Brain microvascular endothelial cell (primary cell): ENCODE measurements at regions not wholly inside any gene's neighbourhood (a gene's known extent, or its start where the extent isn't known, plus 50 kb on each side); places are given as distances from the start of the nearest gene placed in this dataset.

Experiments
- DNase-seq: peaks from one replicate; pipeline ENCODE4 v3.0.0-alpha.2; 2020
- H3K27ac ChIP-seq: fragments of 250-450 bp; sonication (Bioruptor Pico); 2 replicates; pipeline ENCODE4 v1.5.1; 2020; ENCODE audit warnings: mild to moderate bottlenecking, moderate library complexity
- H3K27me3 ChIP-seq: fragments of 250-450 bp; sonication (Bioruptor Pico); replicated peaks from 2 replicates; pipeline ENCODE4 v1.5.1; 2020; ENCODE audit warnings: mild to moderate bottlenecking
- H3K36me3 ChIP-seq: fragments of 250-450 bp; sonication (Bioruptor Pico); replicated peaks from 2 replicates; pipeline ENCODE4 v1.5.1; 2020; ENCODE audit warnings: mild to moderate bottlenecking
- H3K4me3 ChIP-seq: 2 replicates; pipeline ENCODE4 v1.5.1; 2011; ENCODE audit warnings: low read depth, mild to moderate bottlenecking, control low read depth, low read length, moderate library complexity
- in situ Hi-C: cut with HindIII; loops from 2 replicates; pipeline ENCODE4 v1.10.0; 2017; ENCODE audit warnings: low sequenced_read_pairs, low pct_ligation_motif_present
- TF ChIP-seq, protein P1 (sequence below): IDR thresholded peaks from 2 replicates; pipeline ENCODE4 v1.5.1; 2011; ENCODE audit warnings: low read depth, mild to moderate bottlenecking, moderate library complexity, low read length, control low read depth, inconsistent platforms; ENCODE audit errors: missing control alignments

DNA sequence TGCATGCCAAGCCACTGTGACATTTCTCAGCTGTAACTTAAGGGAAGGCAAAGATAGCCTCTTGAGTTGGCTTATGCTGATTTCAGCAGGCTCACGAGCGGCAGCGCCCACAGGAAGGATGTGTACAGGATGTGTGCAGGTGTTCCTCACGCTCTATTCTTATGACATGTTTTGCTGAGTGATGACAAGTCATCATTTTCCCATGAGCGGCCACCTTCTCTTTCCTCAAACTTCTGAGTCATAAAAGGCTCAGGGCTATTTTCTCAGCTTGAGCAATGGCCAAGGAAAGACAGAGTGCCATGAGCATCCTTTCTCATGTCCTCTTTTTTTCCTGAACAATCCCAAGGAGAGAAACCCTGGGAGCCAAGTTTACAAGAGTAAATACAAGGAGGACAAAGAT, 365.9 kb downstream of the PLK2 start:
- Histone ChIP-seq H3K4me3 (no peak overlapping the region), H3K27me3 (no peaks in the 10 kb centered on the region), H3K27ac (no peak overlapping the region), H3K36me3 (no peaks in the 10 kb centered on the region)
- no peak for DNase-seq
- in situ Hi-C loops, result no loop called here
- TF ChIP-seq, protein P1, sequence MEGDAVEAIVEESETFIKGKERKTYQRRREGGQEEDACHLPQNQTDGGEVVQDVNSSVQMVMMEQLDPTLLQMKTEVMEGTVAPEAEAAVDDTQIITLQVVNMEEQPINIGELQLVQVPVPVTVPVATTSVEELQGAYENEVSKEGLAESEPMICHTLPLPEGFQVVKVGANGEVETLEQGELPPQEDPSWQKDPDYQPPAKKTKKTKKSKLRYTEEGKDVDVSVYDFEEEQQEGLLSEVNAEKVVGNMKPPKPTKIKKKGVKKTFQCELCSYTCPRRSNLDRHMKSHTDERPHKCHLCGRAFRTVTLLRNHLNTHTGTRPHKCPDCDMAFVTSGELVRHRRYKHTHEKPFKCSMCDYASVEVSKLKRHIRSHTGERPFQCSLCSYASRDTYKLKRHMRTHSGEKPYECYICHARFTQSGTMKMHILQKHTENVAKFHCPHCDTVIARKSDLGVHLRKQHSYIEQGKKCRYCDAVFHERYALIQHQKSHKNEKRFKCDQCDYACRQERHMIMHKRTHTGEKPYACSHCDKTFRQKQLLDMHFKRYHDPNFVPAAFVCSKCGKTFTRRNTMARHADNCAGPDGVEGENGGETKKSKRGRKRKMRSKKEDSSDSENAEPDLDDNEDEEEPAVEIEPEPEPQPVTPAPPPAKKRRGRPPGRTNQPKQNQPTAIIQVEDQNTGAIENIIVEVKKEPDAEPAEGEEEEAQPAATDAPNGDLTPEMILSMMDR, result no peak

DNA sequence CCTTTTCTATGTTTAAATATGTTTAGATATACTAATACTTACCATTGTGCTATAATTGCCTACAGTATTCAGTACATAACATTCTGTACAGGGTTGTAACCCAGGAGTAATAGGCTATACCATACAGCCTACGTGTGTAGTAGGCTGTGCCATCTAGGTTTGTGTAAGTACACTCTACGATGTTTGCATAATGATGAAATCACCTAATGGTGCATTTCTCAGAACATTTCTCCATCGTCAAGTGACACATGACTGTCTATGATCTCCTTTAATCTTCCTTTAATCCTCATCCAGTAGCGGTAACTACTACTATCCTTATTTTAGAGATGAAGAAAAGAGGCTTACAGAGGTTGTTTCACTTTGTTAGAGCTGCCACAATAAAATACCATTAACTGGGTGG, 369.2 kb downstream of the PLK2 start:
- H3K27ac ChIP-seq, result no peak overlapping the region
- no peaks in the 10 kb centered on the region for H3K36me3 ChIP-seq
- in situ Hi-C loops, result no loop called here
- no peak for DNase-seq
- TF ChIP-seq, protein P1, result no peak
- H3K4me3 ChIP-seq, result no peak overlapping the region
- H3K27me3 ChIP-seq, result no peaks in the 10 kb centered on the region

DNA sequence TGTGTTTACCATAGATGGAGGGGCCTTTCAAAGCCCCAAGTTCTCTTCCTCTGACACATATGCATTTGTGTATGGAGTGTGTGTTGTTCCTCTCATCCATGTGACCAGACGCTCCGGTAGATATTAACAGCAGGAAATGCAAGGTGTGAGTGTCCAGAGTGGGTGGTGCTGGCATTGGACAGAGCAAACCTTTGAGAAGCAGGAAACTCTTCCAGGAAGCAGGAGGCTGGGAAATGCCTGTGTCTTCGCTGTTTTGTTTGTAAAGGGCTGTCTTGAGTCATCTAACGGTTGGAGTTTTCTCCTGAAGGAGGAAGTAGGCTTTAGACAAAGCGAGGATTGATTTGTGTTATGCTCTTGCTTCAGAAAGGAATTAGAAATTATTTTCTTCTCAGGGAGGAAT, 370.9 kb downstream of the PLK2 start:
- DNase-seq, result no peak

DNA sequence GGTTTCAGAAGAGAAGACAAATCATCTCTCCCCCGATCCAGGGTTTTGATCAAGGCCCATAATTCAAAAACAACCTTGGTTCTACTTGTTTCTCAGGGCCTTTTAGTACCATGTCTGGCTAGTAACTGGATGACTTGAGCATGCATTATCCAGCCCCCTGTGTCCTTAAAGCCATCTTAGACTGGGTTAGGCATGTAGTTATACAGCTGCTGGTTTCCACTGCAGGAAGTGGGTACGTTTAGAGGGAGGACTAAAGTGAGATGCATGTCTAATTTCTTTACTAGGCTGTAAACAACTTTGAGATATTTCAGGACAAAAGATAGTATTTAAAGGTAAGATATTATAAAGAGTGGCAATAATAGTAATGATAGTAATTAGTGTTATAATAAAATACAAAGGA, 372.0 kb downstream of the PLK2 start:
- Histone ChIP-seq H3K4me3 (no peak overlapping the region), H3K27ac (no peak overlapping the region), H3K36me3 (no peaks in the 10 kb centered on the region), H3K27me3 (no peaks in the 10 kb centered on the region)
- TF ChIP-seq, protein P1, result no peak
- DNase-seq, result no peak
- in situ Hi-C loops, result no loop called here

More for the DNA sequence above, 370.9 kb downstream of the PLK2 start:
- in situ Hi-C loops, result no loop called here
- Histone ChIP-seq H3K4me3 (no peak overlapping the region), H3K36me3 (no peaks in the 10 kb centered on the region), H3K27me3 (no peaks in the 10 kb centered on the region), H3K27ac (no peak overlapping the region)
- TF ChIP-seq, protein P1, result no peak

DNA sequence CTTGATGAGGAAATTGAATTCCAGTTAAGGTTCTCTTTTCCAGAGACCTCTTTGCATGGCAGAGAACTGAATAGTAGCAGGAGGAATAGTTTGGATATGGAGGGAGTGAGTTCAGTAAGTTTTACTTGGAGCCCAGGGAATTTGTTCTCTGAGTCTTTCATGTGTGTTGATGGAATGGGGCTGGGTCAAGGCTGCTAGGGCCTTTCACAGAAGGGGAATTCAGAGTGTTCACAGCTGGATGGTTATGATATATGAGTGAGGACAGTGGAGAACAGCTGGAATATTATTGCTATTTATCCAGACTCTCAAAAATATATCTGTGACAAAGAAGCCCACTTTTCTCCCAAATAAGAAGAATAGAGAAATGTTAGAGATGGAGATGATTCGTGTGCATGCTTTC, 372.8 kb downstream of the PLK2 start:
- in situ Hi-C loops, result no loop called here
- Histone ChIP-seq H3K4me3 (no peak overlapping the region), H3K36me3 (no peaks in the 10 kb centered on the region), H3K27ac (no peak overlapping the region), H3K27me3 (no peaks in the 10 kb centered on the region)
- TF ChIP-seq, protein P1, result no peak
- no peak for DNase-seq

DNA sequence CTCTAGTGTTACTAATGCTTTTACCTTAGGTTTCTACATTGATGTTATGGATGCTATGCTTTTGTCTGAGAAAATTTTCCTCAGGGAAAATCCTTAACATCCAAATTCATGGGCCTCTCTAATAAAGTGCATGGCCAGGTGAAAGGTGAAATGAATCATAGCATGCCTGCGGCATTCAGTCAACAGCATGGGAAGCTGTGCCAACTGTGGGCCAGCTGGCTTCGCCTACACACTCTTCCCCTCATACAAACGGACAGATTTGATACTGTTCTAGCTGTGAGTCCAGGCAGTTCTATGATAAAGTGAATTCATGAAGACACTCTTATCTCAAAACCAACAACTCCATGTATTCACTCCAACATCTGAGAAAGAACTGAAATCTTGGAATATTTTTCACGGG, 374.1 kb downstream of the PLK2 start:
- no peak overlapping the region for H3K4me3 ChIP-seq
- DNase-seq, result peak; percentile 9
- no peaks in the 10 kb centered on the region for H3K36me3 ChIP-seq
- no peaks in the 10 kb centered on the region for H3K27me3 ChIP-seq
- in situ Hi-C loops, result no loop called here
- TF ChIP-seq, protein P1, result no peak
- no peak overlapping the region for H3K27ac ChIP-seq
